Body of pancreas (tissue), 4 donors: ENCODE measurements at regions not wholly inside any gene's neighbourhood (a gene's known extent, or its start where the extent isn't known, plus 50 kb on each side); places are given as distances from the start of the nearest gene placed in this dataset.

Experiments used
- CTCF ChIP-seq, 7 experiments: fragments of 450-650 bp in 4 of 7; fragments of 200-600 bp in 3 of 7; sonication (generic) in 3 of 7; IDR thresholded peaks; one replicate each; pipeline ENCODE4 v1.5.1; 2016 to 2019; ENCODE audit warnings: antibody characterized with exemption in 7 of 7
- POLR2A ChIP-seq, 3 donors: fragments of 450-650 bp; IDR thresholded peaks; one replicate each; pipeline ENCODE4 v1.6.1; 2016; ENCODE audit warnings: antibody characterized with exemption in 3 of 3, mild to moderate bottlenecking in 2 of 3

DNA sequence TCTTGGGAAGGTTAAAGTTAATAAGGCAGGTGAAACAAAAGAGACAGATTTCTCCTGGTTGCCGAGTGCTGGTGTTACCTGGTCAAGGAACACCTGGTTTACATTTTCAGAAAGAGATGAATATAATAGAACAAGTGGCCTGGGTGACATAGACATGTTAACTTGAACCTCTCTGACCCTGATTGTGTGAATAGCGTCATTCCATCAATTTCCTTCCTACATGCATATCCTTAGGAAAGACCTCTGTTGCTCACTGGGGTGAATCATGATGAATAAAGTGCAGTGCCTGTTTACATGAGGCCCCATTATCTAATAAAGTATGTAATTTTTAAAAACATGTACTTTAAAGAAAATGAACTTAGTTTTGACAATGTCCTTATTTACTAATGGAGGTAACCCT is 1822.9 kb upstream of the FLRT2 start:
- no peak for TF ChIP-seq CTCF (IDR thresholded peaks at IDR 0.05)
- TF ChIP-seq POLR2A (IDR thresholded peaks at IDR 0.05) = no peak
